CD4-positive, alpha-beta memory T cell (primary cell): ENCODE measurements at regions not wholly inside any gene's neighbourhood (a gene's known extent, or its start where the extent isn't known, plus 50 kb on each side); places are given as distances from the start of the nearest gene placed in this dataset.

Source experiments
- CTCF ChIA-PET: fragments of 350-600 bp; sonication (Branson Sonifier 250); formaldehyde crosslinking; loops from one replicate; lab custom pipeline; 2021; ENCODE audit warnings: inconsistent platforms; ENCODE audit not compliant: partially characterized antibody; lab: Charles Lee
- POLR2A ChIA-PET: fragments of 350-600 bp; sonication (Branson Sonifier 250); formaldehyde crosslinking; loops from one replicate; lab custom pipeline; 2021; ENCODE audit not compliant: partially characterized antibody; lab: Charles Lee
- DNase-seq, 5 donors: peaks; one replicate each; pipeline versions ENCODE4 v3.0.0 to v3.0.0-alpha.2; 2020 to 2022; ENCODE audit warnings: mixed read lengths in 1 of 5
- H3K27ac ChIP-seq: one replicate; pipeline ENCODE4 v1.7.0; 2013; ENCODE audit warnings: low read depth, low read length
- H3K27me3 ChIP-seq: 2 replicates; pipeline ENCODE4 v1.7.0; 2013; ENCODE audit warnings: mild to moderate bottlenecking, low read length, moderate library complexity; ENCODE audit not compliant: insufficient read depth
- H3K36me3 ChIP-seq: 2 replicates; pipeline ENCODE4 v1.7.0; 2013; ENCODE audit warnings: mild to moderate bottlenecking, low read length, moderate library complexity; ENCODE audit not compliant: insufficient read depth
- H3K4me1 ChIP-seq: 2 replicates; pipeline ENCODE4 v1.7.0; 2013; ENCODE audit warnings: mild to moderate bottlenecking, low read length, moderate library complexity; ENCODE audit not compliant: insufficient read depth
- H3K4me3 ChIP-seq, 2 donors: one replicate each; pipeline ENCODE4 v1.7.0; 2013; ENCODE audit warnings: low read length in 2 of 2, mild to moderate bottlenecking in 1 of 2
- H3K9me3 ChIP-seq, 2 donors: one replicate each; pipeline ENCODE4 v1.7.0; 2013; ENCODE audit warnings: low read length in 2 of 2, control low read depth in 1 of 2; ENCODE audit not compliant: control insufficient read depth in 1 of 2
- H3K27ac Mint-ChIP-seq, 7 donors: one replicate each; pipeline ENCODE4 v1.8.0; 2020 to 2021; ENCODE audit warnings: mixed read lengths in 7 of 7, mild to moderate bottlenecking in 6 of 7, inconsistent platforms in 3 of 7, moderate library complexity in 3 of 7
- H3K27me3 Mint-ChIP-seq, 2 donors: one replicate each; pipeline ENCODE4 v1.8.0; 2020 to 2021; ENCODE audit warnings: mixed read lengths in 2 of 2
- H3K36me3 Mint-ChIP-seq, 2 donors: one replicate each; pipeline ENCODE4 v1.8.0; 2020 to 2021; ENCODE audit warnings: mixed read lengths in 2 of 2, inconsistent platforms in 1 of 2, mild to moderate bottlenecking in 1 of 2
- H3K4me1 Mint-ChIP-seq, 4 donors: one replicate each; pipeline ENCODE4 v1.8.0; 2020 to 2021; ENCODE audit warnings: mixed read lengths in 4 of 4, mild to moderate bottlenecking in 1 of 4
- H3K4me3 Mint-ChIP-seq, 8 donors: one replicate each; pipeline ENCODE4 v1.8.0; 2020 to 2021; ENCODE audit warnings: mixed read lengths in 8 of 8, mild to moderate bottlenecking in 7 of 8, moderate library complexity in 6 of 8, inconsistent platforms in 3 of 8
- H3K9me3 Mint-ChIP-seq, 8 donors: one replicate each; pipeline ENCODE4 v1.8.0; 2020 to 2021; ENCODE audit warnings: mixed read lengths in 8 of 8, mild to moderate bottlenecking in 5 of 8, inconsistent platforms in 3 of 8, moderate library complexity in 1 of 8
- intact Hi-C: fragments of 100-400 bp; cut with micrococcal nuclease; formaldehyde crosslinking; loops from one replicate; pipeline ENCODE4 v1.15.1; 2023

DNA sequence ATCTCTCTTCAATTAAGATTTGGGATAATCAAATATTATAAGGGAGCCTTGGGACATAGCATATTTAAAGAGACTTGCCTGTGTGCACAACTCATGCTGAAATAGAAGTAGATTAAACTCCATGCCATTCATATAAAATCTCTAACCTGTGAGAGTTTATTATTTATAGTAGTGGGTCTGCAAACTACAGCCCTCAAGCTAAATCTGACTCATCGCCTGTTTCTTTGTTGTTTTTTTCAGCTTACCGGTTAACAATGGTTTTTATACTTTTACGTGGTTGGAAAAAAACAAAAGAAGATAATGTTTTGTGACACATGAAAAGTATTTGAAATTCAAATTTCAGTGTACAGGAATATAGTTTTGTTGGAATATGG is 61.9 kb upstream of the GHR start:
- Histone ChIP-seq H3K4me3 (no peak overlapping the region), H3K36me3 (no peaks in the 10 kb centered on the region), H3K4me1 (no peaks in the 10 kb centered on the region), H3K27me3 (no peaks in the 10 kb centered on the region), H3K27ac (no peak overlapping the region), H3K9me3 (no peaks in the 10 kb centered on the region)
- intact Hi-C loops = no loop called here
- no peak overlapping the region for H3K27ac Mint-ChIP-seq
- H3K27me3 Mint-ChIP-seq = no peaks in the 10 kb centered on the region
- no peak overlapping the region for H3K4me3 Mint-ChIP-seq
- DNase-seq = no peak
- ChIA-PET POLR2A (no interaction called here), CTCF (no interaction called here)
- H3K36me3 Mint-ChIP-seq = no peaks in the 10 kb centered on the region
- H3K4me1 Mint-ChIP-seq = no peaks in the 10 kb centered on the region
- peaks cover 0 to 3% (median 0%) of the 10 kb centered on the region in 8 donors for H3K9me3 Mint-ChIP-seq

DNA sequence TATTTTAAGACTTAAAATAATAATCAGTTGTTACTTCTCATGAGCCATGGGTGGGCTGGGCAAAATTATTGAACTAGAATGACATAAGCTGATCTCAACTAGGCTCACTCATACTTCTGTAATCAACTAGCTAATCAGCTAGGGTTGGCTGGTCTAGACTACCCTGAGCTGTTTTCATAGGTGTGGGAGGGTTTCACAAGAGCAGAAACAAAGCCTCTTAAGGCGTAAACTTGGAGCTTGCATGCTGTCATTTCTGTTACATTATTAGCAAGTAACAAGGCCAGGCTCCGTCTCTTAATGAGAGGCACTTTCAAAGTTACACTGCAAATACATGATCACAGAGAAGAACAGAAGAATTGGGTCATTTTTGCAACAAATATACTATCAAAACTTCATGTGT is 57.2 kb upstream of the GHR start:
- no peak overlapping the region for H3K27ac ChIP-seq
- Mint-ChIP-seq H3K27ac (no peak overlapping the region), H3K4me3 (no peak overlapping the region), H3K36me3 (no peaks in the 10 kb centered on the region), H3K27me3 (no peaks in the 10 kb centered on the region), H3K4me1 (no peaks in the 10 kb centered on the region), H3K9me3 (peaks cover 0 to 3% (median 0%) of the 10 kb centered on the region in 8 donors)
- CTCF ChIA-PET = interaction anchor here (0.9 kb wide), 1 partner anchor 13 kb away, joined by 3 read pairs; no protein-coding TSS in a partner anchor
- H3K9me3 ChIP-seq = no peaks in the 10 kb centered on the region
- intact Hi-C loops = no loop called here
- no peaks in the 10 kb centered on the region for H3K27me3 ChIP-seq
- no peak overlapping the region for H3K4me3 ChIP-seq
- H3K36me3 ChIP-seq = no peaks in the 10 kb centered on the region
- no peak for DNase-seq
- POLR2A ChIA-PET = no interaction called here
- H3K4me1 ChIP-seq = no peaks in the 10 kb centered on the region
